ENCODE measurements at regions not wholly inside any gene's neighbourhood (a gene's known extent, or its start where the extent isn't known, plus 50 kb on each side); places are given as distances from the start of the nearest gene placed in this dataset.

DNA sequence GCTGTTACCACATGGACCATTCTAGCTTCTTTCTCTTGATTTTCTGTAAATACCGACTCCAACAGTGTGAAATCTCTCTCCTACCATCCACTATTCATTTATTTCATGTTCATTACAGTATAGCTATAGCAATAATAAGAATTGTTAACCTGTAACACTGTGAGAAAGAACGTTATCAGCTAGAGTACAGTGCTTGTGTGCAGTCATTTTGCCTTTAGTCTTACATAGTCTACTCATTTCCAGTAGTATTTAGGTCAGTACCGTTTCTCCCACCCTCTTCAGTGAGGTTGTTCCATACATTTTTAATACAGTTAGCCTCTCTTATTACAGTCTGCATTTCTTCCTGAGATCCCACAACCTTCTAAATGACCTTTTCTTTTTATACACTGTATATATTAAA, 257.1 kb downstream of the LY86 start:
- no peak for DNase-seq (ENCODE audit: low read depth)
- no peak overlapping the region for H3K4me3 ChIP-seq (ENCODE audit: low read length)
- TF ChIP-seq, protein P1, sequence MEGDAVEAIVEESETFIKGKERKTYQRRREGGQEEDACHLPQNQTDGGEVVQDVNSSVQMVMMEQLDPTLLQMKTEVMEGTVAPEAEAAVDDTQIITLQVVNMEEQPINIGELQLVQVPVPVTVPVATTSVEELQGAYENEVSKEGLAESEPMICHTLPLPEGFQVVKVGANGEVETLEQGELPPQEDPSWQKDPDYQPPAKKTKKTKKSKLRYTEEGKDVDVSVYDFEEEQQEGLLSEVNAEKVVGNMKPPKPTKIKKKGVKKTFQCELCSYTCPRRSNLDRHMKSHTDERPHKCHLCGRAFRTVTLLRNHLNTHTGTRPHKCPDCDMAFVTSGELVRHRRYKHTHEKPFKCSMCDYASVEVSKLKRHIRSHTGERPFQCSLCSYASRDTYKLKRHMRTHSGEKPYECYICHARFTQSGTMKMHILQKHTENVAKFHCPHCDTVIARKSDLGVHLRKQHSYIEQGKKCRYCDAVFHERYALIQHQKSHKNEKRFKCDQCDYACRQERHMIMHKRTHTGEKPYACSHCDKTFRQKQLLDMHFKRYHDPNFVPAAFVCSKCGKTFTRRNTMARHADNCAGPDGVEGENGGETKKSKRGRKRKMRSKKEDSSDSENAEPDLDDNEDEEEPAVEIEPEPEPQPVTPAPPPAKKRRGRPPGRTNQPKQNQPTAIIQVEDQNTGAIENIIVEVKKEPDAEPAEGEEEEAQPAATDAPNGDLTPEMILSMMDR (conservative IDR thresholded peaks at IDR 0.05; ENCODE audit: low read length), result no peak

DNA sequence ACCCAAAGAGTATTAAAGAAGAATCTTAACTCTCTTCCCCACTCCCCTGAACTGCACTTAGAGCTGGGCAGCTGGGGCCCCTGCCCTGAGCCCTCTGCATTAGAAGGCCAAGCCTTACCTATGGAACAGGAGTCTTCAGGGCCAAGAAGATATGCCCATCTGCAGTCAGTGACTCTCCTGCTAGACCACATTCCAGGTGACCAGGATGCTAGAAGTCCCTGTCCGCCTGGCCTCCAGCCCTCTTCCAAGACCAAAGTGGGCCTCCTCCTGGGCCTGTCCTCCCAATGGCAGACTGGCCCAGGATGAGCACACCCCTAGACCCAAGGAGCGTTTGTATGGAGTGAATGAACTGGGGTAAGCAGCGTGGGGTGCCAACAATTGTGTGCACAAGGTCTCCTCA, 259.1 kb downstream of the LY86 start:
- no peak for DNase-seq (ENCODE audit: low read depth)
- TF ChIP-seq, protein P1 (conservative IDR thresholded peaks at IDR 0.05; ENCODE audit: low read length), result no peak
- no peak overlapping the region for H3K4me3 ChIP-seq (ENCODE audit: low read length)

DNA sequence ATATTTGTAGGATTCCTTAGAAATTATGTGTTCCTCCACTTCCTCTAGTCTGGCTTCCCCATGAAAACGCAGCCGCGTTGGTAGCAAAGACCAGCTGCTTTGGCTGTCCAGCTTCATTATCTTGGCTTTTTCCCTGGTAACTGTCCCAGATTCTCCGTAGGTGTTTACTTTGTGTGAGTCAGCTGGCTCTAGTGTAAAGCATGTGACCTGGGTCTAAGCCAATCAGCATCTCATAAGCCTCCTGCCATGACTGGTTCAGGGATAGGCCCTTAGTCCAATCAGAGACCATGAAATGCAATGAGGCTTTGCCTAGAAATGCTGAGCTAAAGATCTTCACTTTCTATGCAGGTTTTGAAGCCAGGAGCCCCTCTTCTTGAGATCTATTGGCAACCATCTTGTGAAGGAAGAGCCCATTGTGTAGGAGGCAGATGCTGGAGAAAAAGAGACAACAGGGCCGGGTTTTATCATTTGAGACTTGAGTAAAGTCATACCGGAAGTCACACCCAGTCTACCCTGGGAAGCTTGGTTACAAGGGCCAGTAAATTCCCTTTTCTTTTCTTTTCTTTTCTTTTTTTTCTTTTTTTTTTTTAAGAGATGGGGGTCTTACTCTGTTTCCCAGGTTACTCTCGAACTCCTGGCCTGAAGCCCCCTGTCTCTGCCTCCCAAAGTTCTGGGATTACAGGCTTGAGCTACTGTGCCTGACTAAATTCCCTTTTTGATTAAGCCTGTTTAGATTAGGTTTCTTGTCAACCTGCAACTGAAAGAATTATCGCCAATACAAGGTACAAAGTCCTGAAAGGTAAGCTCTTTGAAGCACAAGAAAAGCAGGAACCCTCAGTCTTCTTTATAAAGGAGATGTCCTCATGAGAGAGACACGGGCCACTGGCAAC, 256.5 kb upstream of the RREB1 start:
- DNase-seq (ENCODE audit: low read depth), result peak; percentile 46
- TF ChIP-seq, protein P1 (conservative IDR thresholded peaks at IDR 0.05; ENCODE audit: low read length), result no peak

DNA sequence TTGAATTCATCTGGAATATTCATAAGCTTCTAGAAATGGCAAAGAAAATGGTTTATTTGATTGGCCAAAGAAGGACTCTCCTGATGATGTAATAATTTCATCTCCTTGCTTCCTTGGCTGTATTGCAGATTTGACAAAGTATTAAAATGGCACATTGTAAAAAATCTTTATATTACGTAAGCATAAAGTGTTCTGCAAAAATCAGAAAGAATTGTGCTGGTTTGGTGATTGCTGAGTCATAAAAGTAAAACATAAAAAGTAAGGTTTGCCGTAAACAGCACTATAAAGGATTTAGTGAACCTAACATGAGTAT, 255.9 kb upstream of the RREB1 start:
- H3K4me3 ChIP-seq (ENCODE audit: low read length), result no peak overlapping the region
- DNase-seq (ENCODE audit: low read depth), result no peak
- TF ChIP-seq, protein P1 (conservative IDR thresholded peaks at IDR 0.05; ENCODE audit: low read length), result no peak

More for the DNA sequence above, 256.5 kb upstream of the RREB1 start:
- no peak overlapping the region for H3K4me3 ChIP-seq (ENCODE audit: low read length)

DNA sequence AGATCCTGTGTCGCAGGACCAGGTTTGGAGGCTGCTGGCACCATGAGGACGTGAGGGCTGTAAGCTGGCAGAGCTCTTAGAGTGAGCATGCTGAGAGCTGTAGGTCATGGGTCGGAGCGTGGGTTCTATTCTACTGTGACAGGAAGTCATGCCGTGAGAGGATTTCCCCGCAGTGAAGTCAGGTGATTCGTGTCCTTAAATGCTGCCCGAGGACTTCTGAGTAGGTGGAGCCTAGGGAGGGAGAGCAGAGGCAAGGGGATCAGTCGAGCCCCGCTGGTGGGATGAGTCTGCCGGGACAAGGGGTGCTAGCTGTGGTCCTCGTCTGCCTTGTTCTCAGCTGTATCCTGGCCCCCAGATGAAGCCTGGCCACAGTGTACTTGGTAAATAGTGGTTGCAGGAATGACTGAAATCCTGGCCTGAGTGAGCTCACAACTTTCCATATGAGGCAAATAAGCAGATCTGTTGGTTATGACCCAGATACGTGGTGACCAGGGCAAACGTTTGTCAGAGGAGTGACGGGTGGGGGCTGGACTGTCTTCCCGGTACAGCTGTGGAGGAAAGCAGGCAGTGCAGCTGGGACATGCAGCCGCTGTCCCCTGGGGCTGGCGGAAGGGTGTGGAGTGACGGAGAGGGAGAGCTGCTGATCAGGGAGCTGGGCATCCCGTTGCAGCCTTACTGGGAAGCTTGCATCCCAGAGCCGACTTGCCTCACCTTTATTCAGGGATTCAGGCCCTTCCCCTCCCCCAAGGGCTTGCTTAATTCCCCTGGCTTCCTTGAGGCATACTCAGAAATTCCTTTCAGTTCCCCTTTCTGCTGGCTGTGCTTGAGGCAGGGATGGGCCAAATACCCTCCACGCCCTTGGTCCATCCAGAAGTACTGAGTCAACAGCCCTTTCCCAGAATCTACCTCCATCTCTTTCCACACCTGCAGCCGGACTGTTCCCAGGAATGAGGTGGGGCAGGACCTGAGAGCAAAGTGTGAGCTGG, 250.9 kb upstream of the RREB1 start:
- TF ChIP-seq, protein P1 (conservative IDR thresholded peaks at IDR 0.05; ENCODE audit: low read length), result no peak
- peak; percentile 16 for DNase-seq (ENCODE audit: low read depth)
- H3K4me3 ChIP-seq (ENCODE audit: low read length), result no peak overlapping the region

DNA sequence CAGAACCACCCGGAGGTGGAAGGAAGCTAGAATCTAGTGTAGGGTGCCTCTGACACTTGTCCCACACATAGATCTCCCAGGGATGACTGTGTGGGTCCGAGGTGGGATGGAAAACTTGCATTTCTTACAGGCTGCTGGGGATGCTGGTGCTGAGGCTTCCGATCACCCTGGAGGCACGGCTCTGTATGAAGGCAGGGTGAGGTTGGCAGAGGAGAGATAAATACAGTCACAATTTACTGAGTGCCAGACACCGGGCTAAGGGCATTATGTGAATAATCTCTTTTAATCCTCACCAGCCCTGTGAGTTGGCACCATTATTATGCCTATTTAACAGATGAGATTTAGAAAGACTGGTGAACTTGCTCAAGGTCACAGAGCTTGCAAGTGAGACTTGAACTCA, 250.2 kb upstream of the RREB1 start:
- no peak for DNase-seq (ENCODE audit: low read depth)
- no peak overlapping the region for H3K4me3 ChIP-seq (ENCODE audit: low read length)
- TF ChIP-seq, protein P1 (conservative IDR thresholded peaks at IDR 0.05; ENCODE audit: low read length), result no peak

Data from AG10803 (cell line).